Activated CD8-positive, alpha-beta memory T cell treated with anti-CD3 and anti-CD28 coated beads, Interleukin-2, amount 10 ng/mL, durations not matched to agents 7 days and 5 days (primary cell): ENCODE measurements at regions not wholly inside any gene's neighbourhood (a gene's known extent, or its start where the extent isn't known, plus 50 kb on each side); places are given as distances from the start of the nearest gene placed in this dataset.
"Not testable (repeated sequence)": the region's sequence is repeated elsewhere in the genome, so short reads cannot be mapped to it uniquely, and the experiment has no call there.

Experiments
- ATAC-seq: fragments of 150-1000 bp; cut with Tn5 transposase; one replicate; pipeline ENCODE4 v1.10.0; 2021; ENCODE audit warnings: moderate library complexity
- CTCF ChIA-PET: fragments of 350-600 bp; sonication (Branson Sonifier 250); formaldehyde crosslinking; loops from one replicate; lab custom pipeline; 2021; ENCODE audit warnings: antibody characterized with exemption; lab: Charles Lee
- DNase-seq: peaks from one replicate; pipeline ENCODE4 v3.0.0-alpha.2; 2020
- H3K27ac Mint-ChIP-seq: one replicate; pipeline ENCODE4 v1.8.0; 2021; ENCODE audit warnings: mild to moderate bottlenecking, mixed read lengths
- H3K27me3 Mint-ChIP-seq: one replicate; pipeline ENCODE4 v1.8.0; 2021; ENCODE audit warnings: mixed read lengths
- H3K36me3 Mint-ChIP-seq: one replicate; pipeline ENCODE4 v1.8.0; 2021; ENCODE audit warnings: mild to moderate bottlenecking, mixed read lengths
- H3K4me1 Mint-ChIP-seq: one replicate; pipeline ENCODE4 v1.8.0; 2021; ENCODE audit warnings: mixed read lengths
- H3K4me3 Mint-ChIP-seq: one replicate; pipeline ENCODE4 v1.8.0; 2021; ENCODE audit warnings: mild to moderate bottlenecking, moderate library complexity, mixed read lengths
- H3K9me3 Mint-ChIP-seq: one replicate; pipeline ENCODE4 v1.8.0; 2022; ENCODE audit warnings: low read depth, mixed read lengths

GRCh38 chr1:58059789-58060188, 486.7 kb downstream of the OMA1 start:
- H3K4me3 Mint-ChIP-seq = no peak overlapping the region
- H3K27me3 Mint-ChIP-seq = no peaks in the 10 kb centered on the region
- no peaks in the 10 kb centered on the region for H3K9me3 Mint-ChIP-seq
- H3K36me3 Mint-ChIP-seq = no peaks in the 10 kb centered on the region
- CTCF ChIA-PET = no interaction called here
- H3K4me1 Mint-ChIP-seq = no peaks in the 10 kb centered on the region
- no peak for ATAC-seq
- DNase-seq = no peak
- H3K27ac Mint-ChIP-seq = no peak overlapping the region

- H3K36me3 Mint-ChIP-seq = no peaks in the 10 kb centered on the region
- DNase-seq (no peak), ATAC-seq (no peak)
- no peak overlapping the region for H3K27ac Mint-ChIP-seq
- H3K9me3 Mint-ChIP-seq = no peaks in the 10 kb centered on the region
- CTCF ChIA-PET = no interaction called here
- no peak overlapping the region for H3K4me3 Mint-ChIP-seq
- H3K27me3 Mint-ChIP-seq = no peaks in the 10 kb centered on the region
- H3K4me1 Mint-ChIP-seq = no peaks in the 10 kb centered on the region
These were observed 488.2 kb downstream of the OMA1 start for GRCh38 chr1:58058323-58058722.

GRCh38 chr1:58057826-58058225, 488.7 kb downstream of the OMA1 start:
- Mint-ChIP-seq H3K9me3 (no peaks in the 10 kb centered on the region), H3K27me3 (no peaks in the 10 kb centered on the region), H3K36me3 (no peaks in the 10 kb centered on the region), H3K27ac (no peak overlapping the region), H3K4me3 (no peak overlapping the region), H3K4me1 (no peaks in the 10 kb centered on the region)
- CTCF ChIA-PET = no interaction called here
- DNase-seq (no peak), ATAC-seq (no peak)

GRCh38 chr1:58051187-58051586, 495.3 kb downstream of the OMA1 start:
- H3K4me3 Mint-ChIP-seq, DNase-seq, H3K27me3 Mint-ChIP-seq, CTCF ChIA-PET, H3K27ac Mint-ChIP-seq, H3K4me1 Mint-ChIP-seq, ATAC-seq, H3K36me3 Mint-ChIP-seq, H3K9me3 Mint-ChIP-seq: not testable (repeated sequence)

GRCh38 chr1:58047265-58047858, 499.2 kb downstream of the OMA1 start:
- CTCF ChIA-PET = no interaction called here
- no peak for ATAC-seq
- DNase-seq = no peak
- Mint-ChIP-seq H3K4me1 (no peaks in the 10 kb centered on the region), H3K27me3 (no peaks in the 10 kb centered on the region), H3K36me3 (no peaks in the 10 kb centered on the region), H3K4me3 (no peak overlapping the region), H3K9me3 (no peaks in the 10 kb centered on the region), H3K27ac (no peak overlapping the region)

GRCh38 chr1:58045094-58045705, 501.3 kb downstream of the OMA1 start:
- no peaks in the 10 kb centered on the region for H3K9me3 Mint-ChIP-seq
- no peak for ATAC-seq
- no peaks in the 10 kb centered on the region for H3K4me1 Mint-ChIP-seq
- H3K36me3 Mint-ChIP-seq = no peaks in the 10 kb centered on the region
- CTCF ChIA-PET = no interaction called here
- no peaks in the 10 kb centered on the region for H3K27me3 Mint-ChIP-seq
- H3K27ac Mint-ChIP-seq = no peak overlapping the region
- no peak for DNase-seq
- no peak overlapping the region for H3K4me3 Mint-ChIP-seq

GRCh38 chr1:58041621-58042020, 504.9 kb downstream of the OMA1 start:
- no peaks in the 10 kb centered on the region for H3K9me3 Mint-ChIP-seq
- no peak for ATAC-seq
- H3K4me3 Mint-ChIP-seq = no peak overlapping the region
- CTCF ChIA-PET = no interaction called here
- no peak overlapping the region for H3K27ac Mint-ChIP-seq
- H3K36me3 Mint-ChIP-seq = no peaks in the 10 kb centered on the region
- no peak for DNase-seq
- H3K4me1 Mint-ChIP-seq = no peaks in the 10 kb centered on the region
- H3K27me3 Mint-ChIP-seq = no peaks in the 10 kb centered on the region

GRCh38 chr1:58038574-58038973, 508.0 kb downstream of the OMA1 start:
- DNase-seq (no peak), ATAC-seq (no peak)
- H3K4me1 Mint-ChIP-seq = no peaks in the 10 kb centered on the region
- H3K27me3 Mint-ChIP-seq = no peaks in the 10 kb centered on the region
- CTCF ChIA-PET = no interaction called here
- H3K4me3 Mint-ChIP-seq = no peak overlapping the region
- H3K36me3 Mint-ChIP-seq = no peaks in the 10 kb centered on the region
- no peaks in the 10 kb centered on the region for H3K9me3 Mint-ChIP-seq
- H3K27ac Mint-ChIP-seq = no peak overlapping the region

- Mint-ChIP-seq H3K9me3 (no peaks in the 10 kb centered on the region), H3K36me3 (no peaks in the 10 kb centered on the region), H3K4me1 (no peaks in the 10 kb centered on the region), H3K4me3 (no peak overlapping the region), H3K27me3 (peaks cover 9% of the 10 kb centered on the region), H3K27ac (no peak overlapping the region)
- CTCF ChIA-PET = no interaction called here
- ATAC-seq (no peak), DNase-seq (no peak)
These were observed 511.0 kb downstream of the OMA1 start for GRCh38 chr1:58035523-58035922.

GRCh38 chr1:58033311-58033710, 513.2 kb downstream of the OMA1 start:
- H3K4me3 Mint-ChIP-seq = no peak overlapping the region
- no peak for DNase-seq
- CTCF ChIA-PET = no interaction called here
- no peaks in the 10 kb centered on the region for H3K9me3 Mint-ChIP-seq
- no peaks in the 10 kb centered on the region for H3K36me3 Mint-ChIP-seq
- H3K4me1 Mint-ChIP-seq = no peaks in the 10 kb centered on the region
- H3K27ac Mint-ChIP-seq = no peak overlapping the region
- peaks cover 9% of the 10 kb centered on the region for H3K27me3 Mint-ChIP-seq
- ATAC-seq = no peak

- no peak overlapping the region for H3K4me3 Mint-ChIP-seq
- H3K27ac Mint-ChIP-seq = no peak overlapping the region
- H3K9me3 Mint-ChIP-seq = no peaks in the 10 kb centered on the region
- peaks cover 9% of the 10 kb centered on the region for H3K27me3 Mint-ChIP-seq
- DNase-seq (no peak), ATAC-seq (no peak)
- no peaks in the 10 kb centered on the region for H3K4me1 Mint-ChIP-seq
- CTCF ChIA-PET = no interaction called here
- no peaks in the 10 kb centered on the region for H3K36me3 Mint-ChIP-seq
These were observed 513.9 kb downstream of the OMA1 start for GRCh38 chr1:58032611-58033073.

GRCh38 chr1:58031416-58031815, 515.1 kb downstream of the OMA1 start:
- Mint-ChIP-seq H3K4me1 (no peaks in the 10 kb centered on the region), H3K4me3 (no peak overlapping the region), H3K9me3 (no peaks in the 10 kb centered on the region), H3K27me3 (peaks cover 9% of the 10 kb centered on the region), H3K27ac (no peak overlapping the region), H3K36me3 (no peaks in the 10 kb centered on the region)
- CTCF ChIA-PET = no interaction called here
- ATAC-seq (no peak), DNase-seq (no peak)

GRCh38 chr1:58030456-58030855, 516.1 kb downstream of the OMA1 start:
- Mint-ChIP-seq H3K4me1 (no peaks in the 10 kb centered on the region), H3K9me3 (no peaks in the 10 kb centered on the region), H3K27me3 (peaks cover 9% of the 10 kb centered on the region), H3K36me3 (no peaks in the 10 kb centered on the region), H3K4me3 (no peak overlapping the region), H3K27ac (no peak overlapping the region)
- CTCF ChIA-PET = no interaction called here
- no peak for ATAC-seq
- no peak for DNase-seq

- CTCF ChIA-PET = no interaction called here
- ATAC-seq (no peak), DNase-seq (no peak)
- no peaks in the 10 kb centered on the region for H3K27me3 Mint-ChIP-seq
- no peaks in the 10 kb centered on the region for H3K9me3 Mint-ChIP-seq
- no peak overlapping the region for H3K4me3 Mint-ChIP-seq
- no peaks in the 10 kb centered on the region for H3K36me3 Mint-ChIP-seq
- H3K4me1 Mint-ChIP-seq = no peaks in the 10 kb centered on the region
- no peak overlapping the region for H3K27ac Mint-ChIP-seq
These were observed 528.9 kb downstream of the OMA1 start for GRCh38 chr1:58017641-58018040.
